ENCODE measurements at regions not wholly inside any gene's neighbourhood (a gene's known extent, or its start where the extent isn't known, plus 50 kb on each side); places are given as distances from the start of the nearest gene placed in this dataset.
"Not testable (repeated sequence)": the region's sequence is repeated elsewhere in the genome, so short reads cannot be mapped to it uniquely, and the experiment has no call there.

GRCh38 chr11:45400591-45400990, 114.5 kb upstream of the SYT13 start:
- DNase-seq = no peak

DNA sequence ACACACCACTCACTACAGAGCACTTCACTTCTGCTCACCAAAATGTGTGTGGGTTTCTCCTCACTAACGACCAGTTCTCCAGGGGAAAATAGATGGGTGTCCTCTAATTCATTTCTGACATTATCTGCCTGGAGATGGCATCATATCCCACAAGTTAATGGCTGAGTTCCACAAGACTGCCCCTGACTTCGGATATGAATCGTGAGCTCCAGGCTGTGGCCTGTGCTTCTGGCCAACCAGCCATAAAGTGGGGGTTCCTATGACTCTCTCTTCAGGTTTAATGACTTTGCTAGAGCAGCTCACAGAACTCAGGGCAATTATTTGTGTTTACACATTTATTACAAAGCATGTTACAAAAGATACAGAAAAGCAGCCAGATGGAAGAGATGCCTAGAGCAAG, 113.0 kb upstream of the SYT13 start:
- DNase-seq = no peak

GRCh38 chr11:45398325-45398724, 112.2 kb upstream of the SYT13 start:
- no peak for DNase-seq

GRCh38 chr11:45396394-45396793, 110.3 kb upstream of the SYT13 start:
- no peak for DNase-seq

- no peak for DNase-seq
These were observed 109.8 kb upstream of the SYT13 start for GRCh38 chr11:45395947-45396346.

- DNase-seq = no peak
These were observed 109.3 kb upstream of the SYT13 start for GRCh38 chr11:45395421-45395820.

GRCh38 chr11:45394294-45395085, 108.3 kb upstream of the SYT13 start:
- no peak for DNase-seq

- DNase-seq = no peak
These were observed 107.7 kb upstream of the SYT13 start for GRCh38 chr11:45393826-45394225.

- DNase-seq = no peak
These were observed 107.2 kb upstream of the SYT13 start for GRCh38 chr11:45393334-45393733.

GRCh38 chr11:45392591-45393091, 106.5 kb upstream of the SYT13 start:
- DNase-seq = no peak

- no peak for DNase-seq
These were observed 106.0 kb upstream of the SYT13 start for GRCh38 chr11:45392154-45392553.

DNA sequence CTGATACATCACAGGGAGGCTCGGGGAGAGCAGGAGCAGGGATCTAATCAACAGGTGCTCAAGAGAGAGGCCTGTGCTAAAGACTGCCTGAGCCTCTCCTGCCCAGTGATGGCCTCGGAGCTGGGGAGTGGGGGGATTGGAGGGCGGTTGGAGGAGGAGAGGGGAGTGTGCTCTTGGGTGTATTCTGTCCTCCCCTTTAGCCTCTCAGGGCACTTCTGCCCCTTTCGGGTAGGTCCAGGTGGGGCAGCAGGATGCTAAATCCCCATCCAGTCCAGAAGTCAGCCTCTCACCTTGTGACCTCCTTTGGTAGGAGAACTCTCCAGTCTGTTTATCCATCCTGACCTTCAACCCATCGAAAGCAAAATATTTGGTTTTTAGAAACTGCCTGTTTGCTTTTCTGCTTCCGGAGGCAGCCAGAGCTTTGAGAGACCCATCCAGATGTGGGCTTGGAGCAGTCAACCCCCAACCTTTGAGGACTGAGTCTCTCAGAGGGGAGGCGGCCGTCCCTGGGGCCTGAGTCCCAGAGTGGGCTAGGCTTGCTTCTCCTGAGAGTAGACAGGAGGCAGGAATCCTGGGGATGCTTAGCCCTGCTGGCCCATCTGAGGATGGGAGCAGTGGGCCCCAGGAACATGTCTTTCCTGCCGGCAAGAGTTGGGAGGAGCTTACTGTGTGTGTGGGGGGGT, 105.2 kb upstream of the SYT13 start:
- no peak for DNase-seq

DNA sequence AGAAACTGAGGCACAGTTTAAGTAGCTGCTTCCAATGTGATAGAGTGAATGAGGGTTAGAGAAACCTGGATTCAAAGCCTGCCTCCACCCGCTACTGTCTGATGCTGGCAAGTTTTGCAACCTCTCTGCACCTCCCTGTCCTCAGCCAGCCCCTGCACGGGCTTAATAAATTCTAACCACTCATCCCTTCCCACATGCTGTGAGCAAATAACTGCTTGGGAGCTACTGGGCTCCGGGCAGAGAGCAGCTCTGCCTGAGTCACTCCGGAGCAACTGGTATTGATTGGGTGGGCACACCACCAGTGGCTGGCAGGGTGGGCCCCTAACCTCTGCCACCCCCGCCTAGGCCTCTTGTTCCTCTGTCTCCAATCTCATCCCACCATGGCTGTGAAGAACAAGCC, 104.3 kb upstream of the SYT13 start:
- DNase-seq = no peak

GRCh38 chr11:45388472-45388871, 102.3 kb upstream of the SYT13 start:
- no peak for DNase-seq

DNA sequence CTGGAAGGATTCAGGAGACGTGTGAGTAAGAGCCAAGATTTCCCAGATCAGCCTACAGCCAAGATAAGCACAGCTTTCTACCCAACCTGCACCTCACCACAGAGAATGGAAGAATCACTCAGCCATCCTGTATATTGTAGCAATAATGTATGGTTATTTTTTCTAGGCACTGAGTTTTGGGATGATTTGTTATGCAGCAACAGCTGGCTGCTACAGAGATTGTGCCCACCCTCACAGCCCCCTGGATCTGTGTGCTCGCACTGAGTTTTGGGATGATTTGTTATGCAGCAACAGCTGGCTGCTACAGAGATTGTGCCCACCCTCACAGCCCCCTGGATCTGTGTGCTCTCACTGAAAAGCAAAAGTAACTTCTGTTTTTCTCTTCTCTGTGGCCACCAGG, 101.7 kb upstream of the SYT13 start:
- DNase-seq = not testable (repeated sequence)

- DNase-seq = no peak
These were observed 100.8 kb upstream of the SYT13 start for GRCh38 chr11:45386972-45387371.

- DNase-seq = no peak
These were observed 99.7 kb upstream of the SYT13 start for GRCh38 chr11:45385844-45386243.

DNA sequence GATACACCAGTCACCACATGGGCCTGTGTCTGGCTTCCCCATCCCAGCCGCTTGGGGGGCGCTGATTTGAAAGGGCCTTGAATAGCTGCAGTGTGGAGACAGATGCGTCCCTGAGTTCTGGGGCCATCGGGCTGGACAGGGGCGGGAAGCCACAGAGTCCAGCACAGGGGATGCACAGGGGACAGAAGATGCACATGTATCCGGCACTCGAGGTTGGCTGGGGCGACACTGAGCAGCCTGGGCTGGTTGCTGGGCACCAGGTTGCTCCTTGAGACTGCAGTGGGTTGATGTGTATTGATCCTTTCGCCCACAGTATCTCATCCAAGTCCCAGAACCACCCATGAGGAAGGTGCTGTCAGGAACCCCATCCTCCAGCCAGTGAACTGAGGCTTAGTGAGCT, 99.3 kb upstream of the SYT13 start:
- DNase-seq = no peak

DNA sequence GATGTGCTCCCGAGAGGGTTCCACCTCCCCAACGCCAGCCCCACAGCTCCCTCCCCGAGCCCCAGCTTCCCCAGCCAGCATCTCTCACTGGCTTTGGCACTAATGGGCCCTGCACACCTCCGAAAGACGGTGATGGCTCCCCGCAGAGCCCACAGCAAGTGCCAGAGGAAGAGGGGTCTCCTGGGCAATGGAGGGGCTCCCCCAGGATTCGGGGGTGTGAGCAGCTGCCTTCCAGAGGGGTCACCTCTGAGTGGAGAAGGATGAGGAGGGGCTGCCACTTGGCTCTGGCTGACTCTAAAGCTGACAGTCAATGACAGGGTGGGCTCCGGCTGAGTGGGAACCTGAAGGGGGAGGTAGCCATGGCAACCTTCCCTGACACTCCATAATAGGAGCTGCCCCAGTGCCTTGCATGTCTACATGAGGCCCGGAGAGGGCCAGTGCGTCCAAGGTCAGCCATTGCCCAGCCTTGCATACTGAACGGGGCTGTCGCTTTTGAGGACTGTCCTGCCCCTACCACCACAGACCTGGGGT, 98.6 kb upstream of the SYT13 start:
- DNase-seq = no peak

DNA sequence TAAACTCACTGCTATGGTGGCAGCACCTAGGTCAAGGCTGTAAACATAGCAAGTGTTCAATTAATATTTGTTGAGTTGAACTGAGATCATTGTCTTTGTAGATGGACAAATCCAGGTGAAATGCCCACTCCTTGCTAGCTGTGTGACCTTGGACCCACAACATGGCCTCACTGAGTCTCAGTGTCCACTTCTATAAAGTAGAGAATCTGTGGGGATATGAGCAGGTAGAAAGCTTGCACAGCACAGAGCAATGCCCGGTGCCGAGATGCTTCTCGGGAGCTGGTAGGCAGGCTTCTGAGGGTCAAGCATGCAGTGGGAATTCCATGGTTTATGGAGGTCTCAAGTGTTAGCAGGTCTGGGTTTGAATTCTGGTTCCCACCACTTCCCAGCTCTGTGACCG, 97.9 kb upstream of the SYT13 start:
- DNase-seq = no peak

DNA sequence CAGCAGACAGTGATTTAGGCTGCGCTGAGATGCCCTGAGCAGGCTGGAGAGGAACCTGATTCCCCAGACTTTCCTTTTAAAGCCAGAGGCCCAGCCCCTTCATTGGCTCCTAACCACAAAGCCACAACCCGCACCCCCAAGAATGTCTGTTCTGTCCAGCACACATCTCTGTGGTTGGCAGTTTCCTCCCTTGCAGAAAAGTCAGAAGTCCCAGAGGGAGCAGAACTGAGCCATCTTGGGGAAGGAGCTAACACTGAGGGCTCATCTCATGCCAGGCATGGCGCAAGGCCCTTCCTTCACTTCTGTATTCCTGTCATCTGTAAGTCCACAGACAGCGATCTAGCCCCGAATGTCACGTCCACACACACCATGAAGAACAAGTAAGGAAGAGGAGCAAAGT, 97.1 kb upstream of the SYT13 start:
- no peak for DNase-seq

DNA sequence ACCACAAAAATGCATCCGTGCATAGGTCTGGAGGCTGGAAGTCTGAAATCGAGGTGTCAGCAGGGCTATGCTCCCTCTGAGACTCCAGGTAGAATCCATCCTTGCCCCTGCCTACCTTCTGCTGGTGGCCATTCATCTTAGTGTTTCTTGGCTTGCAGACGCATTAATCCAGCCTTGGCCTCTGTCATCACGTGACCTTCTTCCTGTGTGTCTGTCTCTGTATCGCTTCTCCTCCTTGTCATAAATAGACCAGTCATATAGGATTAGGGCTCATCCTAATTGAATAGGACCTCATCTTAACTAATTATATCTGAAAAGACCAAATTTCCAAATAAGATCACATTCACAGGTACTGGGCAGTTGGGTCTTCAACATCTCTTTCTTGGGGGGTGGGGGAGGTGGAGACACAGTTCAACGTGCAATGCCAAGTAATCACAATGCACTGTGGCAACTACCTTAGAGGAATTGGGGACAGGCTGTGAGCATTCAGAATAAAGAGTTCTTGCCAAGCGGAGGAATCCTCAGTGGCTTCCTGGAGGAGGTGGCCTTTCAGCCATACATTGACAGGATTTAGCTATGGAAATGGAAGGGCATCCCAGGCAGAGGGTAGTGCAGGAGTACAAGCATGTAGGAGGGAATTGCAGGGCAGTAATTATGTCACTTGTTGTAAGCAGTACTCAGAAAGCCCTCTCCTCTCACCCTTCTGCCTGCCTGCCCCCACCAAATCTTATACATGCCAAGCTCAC, 96.2 kb upstream of the SYT13 start:
- DNase-seq = no peak

DNA sequence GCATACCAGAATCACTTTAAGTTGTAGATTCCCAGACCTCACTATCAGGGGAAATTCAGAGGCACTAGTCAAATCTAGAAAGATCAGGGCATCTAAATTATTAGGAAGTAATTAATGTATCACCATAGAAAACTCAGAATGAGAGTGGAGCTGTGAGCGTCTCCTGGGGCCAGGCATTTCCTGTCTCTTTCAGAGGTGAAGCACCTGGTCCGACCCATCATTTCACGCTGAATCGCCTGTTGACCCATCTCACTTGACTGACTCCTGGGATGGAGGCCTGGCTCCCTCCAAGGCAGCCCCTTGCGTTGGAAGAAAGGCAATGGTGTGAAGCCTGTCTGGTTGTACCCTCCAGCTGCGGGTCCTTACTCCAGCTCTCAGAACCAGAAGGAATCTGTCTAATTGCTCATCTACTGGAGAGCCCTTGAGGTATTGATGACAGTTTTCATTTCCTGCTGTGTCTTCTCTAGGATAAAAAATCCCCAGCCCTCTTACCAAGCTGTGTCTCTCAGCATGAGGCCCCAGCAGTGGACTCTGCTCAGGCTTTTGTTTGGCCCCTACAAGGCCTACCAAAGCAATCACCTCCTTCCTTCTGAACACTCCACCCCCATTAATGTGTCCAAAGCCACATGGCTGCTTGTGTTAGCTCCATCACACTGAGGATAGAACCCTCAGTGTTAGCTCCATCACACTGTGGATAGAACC, 93.2 kb upstream of the SYT13 start:
- no peak for DNase-seq

Measured in activated CD8-positive, alpha-beta memory T cell treated with anti-CD3 and anti-CD28 coated beads, Interleukin-2, amount 50 U/mL, for 48 hours (primary cell).